ENCODE measurements at regions not wholly inside any gene's neighbourhood (a gene's known extent, or its start where the extent isn't known, plus 50 kb on each side); places are given as distances from the start of the nearest gene placed in this dataset.

DNA sequence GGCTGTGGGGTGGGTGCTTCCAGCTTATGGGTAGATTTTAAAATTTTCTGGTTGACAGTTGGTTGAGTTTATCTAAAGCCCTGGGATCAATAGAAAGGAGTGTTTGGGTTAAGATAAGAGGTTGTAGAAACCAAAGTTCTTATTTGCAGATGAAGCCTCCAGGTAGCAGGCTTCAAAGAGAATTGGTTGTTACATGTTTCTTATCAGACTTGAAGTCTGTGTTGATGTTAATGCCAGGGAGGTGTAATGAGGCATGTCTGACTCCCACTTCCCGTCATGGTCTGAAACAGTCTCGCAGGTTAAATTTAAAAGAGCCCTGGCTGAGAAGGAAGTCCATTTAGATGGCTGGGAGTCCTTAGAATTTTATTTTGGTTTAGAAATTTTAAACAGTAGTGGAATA, 165.2 kb upstream of the TMEM72 start:
- TF ChIP-seq, protein P1, sequence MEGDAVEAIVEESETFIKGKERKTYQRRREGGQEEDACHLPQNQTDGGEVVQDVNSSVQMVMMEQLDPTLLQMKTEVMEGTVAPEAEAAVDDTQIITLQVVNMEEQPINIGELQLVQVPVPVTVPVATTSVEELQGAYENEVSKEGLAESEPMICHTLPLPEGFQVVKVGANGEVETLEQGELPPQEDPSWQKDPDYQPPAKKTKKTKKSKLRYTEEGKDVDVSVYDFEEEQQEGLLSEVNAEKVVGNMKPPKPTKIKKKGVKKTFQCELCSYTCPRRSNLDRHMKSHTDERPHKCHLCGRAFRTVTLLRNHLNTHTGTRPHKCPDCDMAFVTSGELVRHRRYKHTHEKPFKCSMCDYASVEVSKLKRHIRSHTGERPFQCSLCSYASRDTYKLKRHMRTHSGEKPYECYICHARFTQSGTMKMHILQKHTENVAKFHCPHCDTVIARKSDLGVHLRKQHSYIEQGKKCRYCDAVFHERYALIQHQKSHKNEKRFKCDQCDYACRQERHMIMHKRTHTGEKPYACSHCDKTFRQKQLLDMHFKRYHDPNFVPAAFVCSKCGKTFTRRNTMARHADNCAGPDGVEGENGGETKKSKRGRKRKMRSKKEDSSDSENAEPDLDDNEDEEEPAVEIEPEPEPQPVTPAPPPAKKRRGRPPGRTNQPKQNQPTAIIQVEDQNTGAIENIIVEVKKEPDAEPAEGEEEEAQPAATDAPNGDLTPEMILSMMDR (IDR thresholded peaks at IDR 0.05): no peak
- no peak for TF ChIP-seq POLR2A (IDR thresholded peaks at IDR 0.05)

Measured in uterus (tissue), 2 donors.